ENCODE measurements at regions not wholly inside any gene's neighbourhood (a gene's known extent, or its start where the extent isn't known, plus 50 kb on each side); places are given as distances from the start of the nearest gene placed in this dataset.

GRCh38 chr14:86450085-86450484 lies 920.1 kb downstream of the FLRT2 start:
- H3K27ac Mint-ChIP-seq (ENCODE audit: unreplicated experiment): no peak overlapping the region
- H3K4me1 Mint-ChIP-seq (ENCODE audit: unreplicated experiment): peaks cover 4% of the 10 kb centered on the region
- H3K27me3 Mint-ChIP-seq (ENCODE audit: unreplicated experiment): no peaks in the 10 kb centered on the region
- H3K9me3 Mint-ChIP-seq (ENCODE audit: unreplicated experiment): peaks cover 5% of the 10 kb centered on the region
- no peak for TF ChIP-seq CTCF (IDR thresholded peaks at IDR 0.05)
- no peak overlapping the region for H3K4me3 Mint-ChIP-seq (ENCODE audit: unreplicated experiment)
- no peaks in the 10 kb centered on the region for H3K36me3 Mint-ChIP-seq (ENCODE audit: unreplicated experiment)
- DNase-seq (ENCODE audit: extremely low spot score, unreplicated experiment): no peak

- no peak for DNase-seq (ENCODE audit: extremely low spot score, unreplicated experiment)
- H3K36me3 Mint-ChIP-seq (ENCODE audit: unreplicated experiment): no peaks in the 10 kb centered on the region
- TF ChIP-seq CTCF (IDR thresholded peaks at IDR 0.05): no peak
- no peaks in the 10 kb centered on the region for H3K4me1 Mint-ChIP-seq (ENCODE audit: unreplicated experiment)
- H3K27ac Mint-ChIP-seq (ENCODE audit: unreplicated experiment): no peak overlapping the region
- no peaks in the 10 kb centered on the region for H3K27me3 Mint-ChIP-seq (ENCODE audit: unreplicated experiment)
- no peaks in the 10 kb centered on the region for H3K9me3 Mint-ChIP-seq (ENCODE audit: unreplicated experiment)
- no peak overlapping the region for H3K4me3 Mint-ChIP-seq (ENCODE audit: unreplicated experiment)
Measured at GRCh38 chr14:86442135-86442534, 912.2 kb downstream of the FLRT2 start.

GRCh38 chr14:86430853-86431252 lies 900.9 kb downstream of the FLRT2 start:
- no peak overlapping the region for H3K27ac Mint-ChIP-seq (ENCODE audit: unreplicated experiment)
- no peaks in the 10 kb centered on the region for H3K36me3 Mint-ChIP-seq (ENCODE audit: unreplicated experiment)
- no peak overlapping the region for H3K4me3 Mint-ChIP-seq (ENCODE audit: unreplicated experiment)
- H3K4me1 Mint-ChIP-seq (ENCODE audit: unreplicated experiment): no peaks in the 10 kb centered on the region
- no peaks in the 10 kb centered on the region for H3K9me3 Mint-ChIP-seq (ENCODE audit: unreplicated experiment)
- no peaks in the 10 kb centered on the region for H3K27me3 Mint-ChIP-seq (ENCODE audit: unreplicated experiment)
- no peak for DNase-seq (ENCODE audit: extremely low spot score, unreplicated experiment)
- TF ChIP-seq CTCF (IDR thresholded peaks at IDR 0.05): no peak

GRCh38 chr14:86423214-86423613 lies 893.3 kb downstream of the FLRT2 start:
- Mint-ChIP-seq H3K9me3 (ENCODE audit: unreplicated experiment) (no peaks in the 10 kb centered on the region), H3K4me1 (ENCODE audit: unreplicated experiment) (peaks cover 4% of the 10 kb centered on the region), H3K27ac (ENCODE audit: unreplicated experiment) (no peak overlapping the region), H3K36me3 (ENCODE audit: unreplicated experiment) (no peaks in the 10 kb centered on the region), H3K4me3 (ENCODE audit: unreplicated experiment) (no peak overlapping the region), H3K27me3 (ENCODE audit: unreplicated experiment) (no peaks in the 10 kb centered on the region)
- TF ChIP-seq CTCF (IDR thresholded peaks at IDR 0.05): no peak
- no peak for DNase-seq (ENCODE audit: extremely low spot score, unreplicated experiment)

GRCh38 chr14:86420131-86420530 lies 890.2 kb downstream of the FLRT2 start:
- H3K27ac Mint-ChIP-seq (ENCODE audit: unreplicated experiment): no peak overlapping the region
- peaks cover 4% of the 10 kb centered on the region for H3K4me1 Mint-ChIP-seq (ENCODE audit: unreplicated experiment)
- no peak for TF ChIP-seq CTCF (IDR thresholded peaks at IDR 0.05)

More at GRCh38 chr14:86420131-86420530, 890.2 kb downstream of the FLRT2 start:
- Mint-ChIP-seq H3K4me3 (ENCODE audit: unreplicated experiment) (no peak overlapping the region), H3K27me3 (ENCODE audit: unreplicated experiment) (no peaks in the 10 kb centered on the region), H3K9me3 (ENCODE audit: unreplicated experiment) (peaks cover 1% of the 10 kb centered on the region), H3K36me3 (ENCODE audit: unreplicated experiment) (no peaks in the 10 kb centered on the region)
- DNase-seq (ENCODE audit: extremely low spot score, unreplicated experiment): no peak

Data from osteocyte (in vitro differentiated cells).